GM23338 (cell line): ENCODE measurements at regions not wholly inside any gene's neighbourhood (a gene's known extent, or its start where the extent isn't known, plus 50 kb on each side); places are given as distances from the start of the nearest gene placed in this dataset.

Source experiments
- ATAC-seq: fragments of 200-7000 bp; cut with Tn5 transposase; 3 replicates; pipeline ENCODE4 v1.9.1; 2020
- DNase-seq: peaks from one replicate; pipeline ENCODE4 v3.0.0-alpha.2; 2015; ENCODE audit warnings: low spot score
- H2AFZ ChIP-seq: fragments of 200-600 bp; sonication (generic); 2 replicates; pipeline ENCODE4 v1.8.0; 2016; ENCODE audit warnings: antibody characterized with exemption, mild to moderate bottlenecking, moderate library complexity
- H3F3A ChIP-seq: fragments of 200-600 bp; sonication (generic); replicated peaks from 2 replicates; pipeline ENCODE4 v1.8.0; 2017; ENCODE audit warnings: antibody characterized with exemption, mixed run types, low read depth
- H3K27ac ChIP-seq: fragments of 200-600 bp; sonication (generic); 2 replicates; pipeline ENCODE4 v1.6.1; 2016; ENCODE audit warnings: low read depth
- H3K27me3 ChIP-seq: fragments of 200-600 bp; sonication (generic); 2 replicates; pipeline ENCODE4 v1.8.0; 2016; ENCODE audit warnings: mild to moderate bottlenecking, mixed run types, moderate library complexity; ENCODE audit not compliant: insufficient read depth
- H3K36me3 ChIP-seq: fragments of 200-600 bp; sonication (generic); 2 replicates; pipeline ENCODE4 v1.8.0; 2016; ENCODE audit warnings: mild to moderate bottlenecking; ENCODE audit not compliant: insufficient read depth
- H3K4me1 ChIP-seq: fragments of 200-600 bp; sonication (generic); 2 replicates; pipeline ENCODE4 v1.8.0; 2016; ENCODE audit warnings: mild to moderate bottlenecking, moderate library complexity; ENCODE audit not compliant: insufficient read depth
- H3K4me2 ChIP-seq: fragments of 200-600 bp; sonication (generic); 2 replicates; pipeline ENCODE4 v1.7.1; 2017; ENCODE audit warnings: mixed run types
- H3K4me3 ChIP-seq: fragments of 200-600 bp; sonication (generic); 2 replicates; pipeline ENCODE4 v1.6.1; 2016; ENCODE audit warnings: mixed run types
- H3K79me2 ChIP-seq: fragments of 200-600 bp; sonication (generic); replicated peaks from 2 replicates; pipeline ENCODE4 v1.8.0; 2017; ENCODE audit warnings: mild to moderate bottlenecking; ENCODE audit not compliant: insufficient read depth
- H3K9me2 ChIP-seq: fragments of 200-600 bp; sonication (generic); 2 replicates; pipeline ENCODE4 v1.8.0; 2017; ENCODE audit not compliant: insufficient read depth
- H4K20me1 ChIP-seq: fragments of 200-600 bp; sonication (generic); replicated peaks from 2 replicates; pipeline ENCODE4 v1.8.0; 2017; ENCODE audit warnings: mild to moderate bottlenecking; ENCODE audit not compliant: insufficient read depth
- H3K27ac Mint-ChIP-seq: 2 replicates; pipeline ENCODE4 v1.8.0; 2020; ENCODE audit warnings: inconsistent platforms, mild to moderate bottlenecking, moderate library complexity, mixed read lengths
- H3K27me3 Mint-ChIP-seq: 3 replicates; pipeline ENCODE4 v1.8.0; 2022; ENCODE audit warnings: low read depth, mild to moderate bottlenecking, moderate library complexity, mixed read lengths, inconsistent platforms; ENCODE audit not compliant: insufficient read depth, poor library complexity
- H3K36me3 Mint-ChIP-seq: 3 replicates; pipeline ENCODE4 v1.8.0; 2021; ENCODE audit warnings: low read depth, mild to moderate bottlenecking, inconsistent platforms, moderate library complexity, mixed read lengths
- H3K4me1 Mint-ChIP-seq: 3 replicates; pipeline ENCODE4 v1.8.0; 2020; ENCODE audit warnings: mild to moderate bottlenecking, inconsistent platforms, mixed read lengths
- H3K4me3 Mint-ChIP-seq: 3 replicates; pipeline ENCODE4 v1.8.0; 2021; ENCODE audit warnings: moderate library complexity, mild to moderate bottlenecking, inconsistent platforms, mixed read lengths
- H3K9me3 Mint-ChIP-seq: 3 replicates; pipeline ENCODE4 v1.8.0; 2020; ENCODE audit warnings: moderate library complexity, mild to moderate bottlenecking, inconsistent platforms, mixed read lengths
- CREB1 ChIP-seq: fragments of 250-450 bp; sonication (Bioruptor Pico); IDR thresholded peaks from 2 replicates; pipeline ENCODE4 v1.5.0; 2020; ENCODE audit warnings: low read depth, mild to moderate bottlenecking, moderate library complexity
- CTCF ChIP-seq, 2 experiments: fragments of 200-600 bp in 1 of 2; sonication (generic) in 1 of 2; conservative IDR thresholded peaks; 2 replicates each; pipeline versions ENCODE4 v1.5.1 to v1.6.1; 2016 to 2017; ENCODE audit warnings: antibody characterized with exemption in 2 of 2, low read depth in 2 of 2, mild to moderate bottlenecking in 2 of 2, moderate library complexity in 1 of 2
- EZH2 ChIP-seq: fragments of 200-600 bp; sonication (generic); IDR thresholded peaks from one replicate; pipeline ENCODE4 v1.8.0; 2017; ENCODE audit warnings: antibody characterized with exemption, mild to moderate bottlenecking, low read depth; ENCODE audit not compliant: unreplicated experiment
- JUNB ChIP-seq: IDR thresholded peaks from one replicate; pipeline ENCODE4 v1.6.1; 2016; ENCODE audit warnings: antibody characterized with exemption; ENCODE audit not compliant: unreplicated experiment
- STAT1 ChIP-seq: IDR thresholded peaks from one replicate; pipeline ENCODE4 v1.6.1; 2016; ENCODE audit warnings: antibody characterized with exemption; ENCODE audit not compliant: unreplicated experiment
- ZNF114 ChIP-seq: fragments of 250-450 bp; sonication (Bioruptor Pico); IDR thresholded peaks from 2 replicates; pipeline ENCODE4 v1.5.0; 2020; ENCODE audit warnings: mild to moderate bottlenecking, moderate library complexity
- ZNF331 ChIP-seq: fragments of 250-450 bp; sonication (Bioruptor Pico); IDR thresholded peaks from 2 replicates; pipeline ENCODE4 v1.5.0; 2020; ENCODE audit warnings: low read depth, mild to moderate bottlenecking, moderate library complexity
- ZNF462 ChIP-seq: fragments of 250-450 bp; sonication (Bioruptor Pico); IDR thresholded peaks from 2 replicates; pipeline ENCODE4 v1.5.0; 2020; ENCODE audit warnings: mild to moderate bottlenecking, moderate library complexity
- TF ChIP-seq, protein P1 (sequence below): IDR thresholded peaks from one replicate; pipeline ENCODE4 v1.6.1; 2018; ENCODE audit warnings: antibody characterized with exemption; ENCODE audit not compliant: unreplicated experiment

GRCh38 chr12:46674800-46675199, 151.0 kb downstream of the SLC38A4 start (continued):
- no peak for TF ChIP-seq ZNF462 (CRISPR knock-in tag)
- no peak for TF ChIP-seq EZH2
- no peak for TF ChIP-seq STAT1
- no peak for TF ChIP-seq ZNF331

DNA sequence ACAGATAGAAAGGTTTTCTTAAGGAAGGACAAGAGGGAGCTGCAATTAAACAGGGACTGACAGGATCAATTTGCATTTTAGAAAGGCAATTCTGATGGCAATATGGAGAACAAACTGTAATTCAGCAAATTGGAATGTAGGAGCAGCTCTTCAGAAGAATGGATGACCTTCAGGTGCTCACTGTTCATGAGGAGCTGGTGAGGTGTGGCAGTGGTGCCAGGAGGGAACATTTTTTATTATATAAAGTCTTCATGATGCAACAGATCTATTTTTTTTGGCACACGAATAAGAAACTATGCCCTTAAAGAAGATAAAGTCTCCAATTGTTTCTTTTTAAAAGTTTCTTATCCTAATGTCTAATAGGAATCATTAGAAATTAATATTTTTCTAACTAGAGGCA, 151.7 kb downstream of the SLC38A4 start:
- Histone ChIP-seq H3K79me2 (no peaks in the 10 kb centered on the region), H3K9me2 (peaks cover 17% of the 10 kb centered on the region), H4K20me1 (no peaks in the 10 kb centered on the region), H3F3A (no peaks in the 10 kb centered on the region), H3K27ac (no peak overlapping the region), H3K4me2 (no peak overlapping the region), H3K27me3 (no peaks in the 10 kb centered on the region), H3K4me3 (no peak overlapping the region), H3K4me1 (peaks cover 26% of the 10 kb centered on the region), H3K36me3 (no peaks in the 10 kb centered on the region), H2AFZ (no peak overlapping the region)
- H3K4me1 Mint-ChIP-seq = peaks cover 48% of the 10 kb centered on the region
- H3K36me3 Mint-ChIP-seq = peaks cover 40% of the 10 kb centered on the region
- peaks cover 18% of the 10 kb centered on the region for H3K9me3 Mint-ChIP-seq
- H3K27me3 Mint-ChIP-seq = peaks cover 4% of the 10 kb centered on the region
- H3K4me3 Mint-ChIP-seq = no peak overlapping the region
- no peak overlapping the region for H3K27ac Mint-ChIP-seq
- DNase-seq (no peak), ATAC-seq (no peak)
- TF ChIP-seq, protein P1, sequence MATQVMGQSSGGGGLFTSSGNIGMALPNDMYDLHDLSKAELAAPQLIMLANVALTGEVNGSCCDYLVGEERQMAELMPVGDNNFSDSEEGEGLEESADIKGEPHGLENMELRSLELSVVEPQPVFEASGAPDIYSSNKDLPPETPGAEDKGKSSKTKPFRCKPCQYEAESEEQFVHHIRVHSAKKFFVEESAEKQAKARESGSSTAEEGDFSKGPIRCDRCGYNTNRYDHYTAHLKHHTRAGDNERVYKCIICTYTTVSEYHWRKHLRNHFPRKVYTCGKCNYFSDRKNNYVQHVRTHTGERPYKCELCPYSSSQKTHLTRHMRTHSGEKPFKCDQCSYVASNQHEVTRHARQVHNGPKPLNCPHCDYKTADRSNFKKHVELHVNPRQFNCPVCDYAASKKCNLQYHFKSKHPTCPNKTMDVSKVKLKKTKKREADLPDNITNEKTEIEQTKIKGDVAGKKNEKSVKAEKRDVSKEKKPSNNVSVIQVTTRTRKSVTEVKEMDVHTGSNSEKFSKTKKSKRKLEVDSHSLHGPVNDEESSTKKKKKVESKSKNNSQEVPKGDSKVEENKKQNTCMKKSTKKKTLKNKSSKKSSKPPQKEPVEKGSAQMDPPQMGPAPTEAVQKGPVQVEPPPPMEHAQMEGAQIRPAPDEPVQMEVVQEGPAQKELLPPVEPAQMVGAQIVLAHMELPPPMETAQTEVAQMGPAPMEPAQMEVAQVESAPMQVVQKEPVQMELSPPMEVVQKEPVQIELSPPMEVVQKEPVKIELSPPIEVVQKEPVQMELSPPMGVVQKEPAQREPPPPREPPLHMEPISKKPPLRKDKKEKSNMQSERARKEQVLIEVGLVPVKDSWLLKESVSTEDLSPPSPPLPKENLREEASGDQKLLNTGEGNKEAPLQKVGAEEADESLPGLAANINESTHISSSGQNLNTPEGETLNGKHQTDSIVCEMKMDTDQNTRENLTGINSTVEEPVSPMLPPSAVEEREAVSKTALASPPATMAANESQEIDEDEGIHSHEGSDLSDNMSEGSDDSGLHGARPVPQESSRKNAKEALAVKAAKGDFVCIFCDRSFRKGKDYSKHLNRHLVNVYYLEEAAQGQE = no peak
- TF ChIP-seq CTCF (conservative IDR thresholded peaks at IDR 0.05; ENCODE audit: low read depth in 2 of 2) (no peak), ZNF331 (no peak), ZNF114 (CRISPR knock-in tag) (no peak), CREB1 (no peak), JUNB (no peak)
